HG02973 (cell line): ENCODE measurements at regions not wholly inside any gene's neighbourhood (a gene's known extent, or its start where the extent isn't known, plus 50 kb on each side); places are given as distances from the start of the nearest gene placed in this dataset.

Experiments used
- ATAC-seq: cut with Tn5 transposase; IDR thresholded peaks from one replicate; pipeline ENCODE4 v1.9.1; 2021; ENCODE audit warnings: moderate library complexity; ENCODE audit not compliant: unreplicated experiment

DNA sequence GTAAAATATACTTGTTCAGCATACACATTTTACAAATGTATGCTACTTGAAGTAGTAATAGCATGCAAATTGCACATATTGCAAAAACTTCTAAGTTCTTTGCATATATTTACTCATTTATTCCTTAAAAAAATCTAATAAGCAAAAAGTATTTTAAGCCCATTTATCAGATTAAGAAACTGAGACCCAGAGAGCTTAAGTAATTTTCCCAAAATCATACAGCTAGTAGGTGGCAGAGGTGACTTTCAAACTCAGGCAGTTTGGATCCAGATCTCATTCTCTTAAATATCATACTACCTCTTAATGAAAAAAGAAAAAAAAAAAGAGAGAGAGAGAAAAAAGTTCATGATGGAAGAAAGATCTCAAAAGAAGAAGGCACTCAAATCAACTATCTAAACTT, 157.9 kb downstream of the RPS12 start:
- ATAC-seq: no peak

DNA sequence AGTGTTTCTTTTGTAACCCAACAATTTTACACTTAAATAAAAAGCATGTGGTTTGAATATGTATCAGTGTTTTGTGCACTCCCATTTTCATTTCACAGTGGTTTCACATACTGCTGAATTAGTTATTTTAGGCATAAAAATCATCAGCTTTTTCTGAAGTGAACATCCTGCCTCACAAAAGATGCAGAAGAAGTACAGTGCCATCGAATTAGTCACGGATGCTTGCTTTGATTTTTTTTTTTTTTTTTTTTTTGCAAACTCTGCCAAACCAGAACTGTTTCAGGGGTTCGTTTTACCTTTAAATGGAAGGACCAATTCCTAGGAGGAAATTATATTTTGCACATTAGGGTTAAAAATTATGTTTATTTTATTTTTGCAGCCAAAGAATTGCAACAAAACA, 158.6 kb downstream of the RPS12 start:
- ATAC-seq: no peak

DNA sequence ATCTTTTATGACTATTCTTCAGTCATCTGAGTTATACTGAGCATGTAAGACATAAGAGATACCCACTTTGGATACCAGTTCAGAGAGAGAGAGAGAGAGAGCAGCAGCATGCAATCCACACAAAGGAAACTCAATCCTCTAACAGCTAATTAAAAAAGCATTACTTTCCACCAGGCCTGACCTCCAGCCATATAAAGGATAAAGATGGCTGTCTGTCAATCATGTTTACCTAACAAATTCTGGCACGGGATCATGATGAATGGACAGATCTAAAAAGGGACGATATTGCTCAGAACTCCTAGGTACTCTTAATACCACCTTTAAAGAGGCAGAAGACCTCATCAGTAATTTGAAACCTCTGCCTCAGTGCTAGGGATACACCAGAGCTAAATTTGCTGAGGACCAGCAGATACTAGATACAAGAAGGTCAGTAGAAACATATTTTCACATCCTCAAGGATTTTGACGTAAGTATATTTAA, 159.2 kb downstream of the RPS12 start:
- ATAC-seq: no peak

DNA sequence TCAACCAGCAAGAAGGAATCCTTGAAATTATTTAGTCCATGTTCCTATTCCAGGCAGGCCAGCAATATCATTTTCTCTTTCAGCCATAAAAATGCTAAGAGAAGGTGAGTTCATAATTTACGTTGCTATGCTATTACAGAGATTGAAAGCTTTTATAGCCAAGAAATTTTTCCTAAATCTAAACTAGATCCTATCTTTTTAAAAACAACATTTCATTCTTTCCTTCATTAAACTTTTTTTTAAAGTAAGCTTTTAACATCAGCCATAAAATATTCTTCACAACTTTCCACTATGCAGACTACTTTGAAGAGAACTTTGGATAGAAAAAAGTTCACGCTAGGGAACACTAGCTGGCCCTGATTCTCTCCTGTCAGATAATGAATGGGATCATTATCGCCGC, 159.8 kb downstream of the RPS12 start:
- ATAC-seq: no peak

DNA sequence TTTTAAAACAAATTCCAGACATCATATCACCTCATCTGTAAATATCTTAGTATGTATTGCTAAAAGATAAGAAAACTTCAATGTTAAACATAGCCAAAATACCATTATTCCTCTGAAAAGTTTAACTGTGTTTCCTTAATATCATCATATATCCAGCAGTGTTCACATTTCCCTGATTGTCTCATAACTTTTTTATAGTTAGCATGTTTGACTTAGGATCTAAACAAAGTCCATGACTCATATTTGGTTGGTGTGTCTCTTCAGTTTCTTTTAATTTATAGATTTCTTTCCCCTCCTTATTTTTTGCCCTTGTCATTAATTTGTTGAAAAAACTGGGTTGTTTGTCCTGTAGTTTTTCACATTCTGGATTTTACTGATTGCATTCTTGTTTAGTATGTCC, 163.0 kb downstream of the RPS12 start:
- no peak for ATAC-seq

DNA sequence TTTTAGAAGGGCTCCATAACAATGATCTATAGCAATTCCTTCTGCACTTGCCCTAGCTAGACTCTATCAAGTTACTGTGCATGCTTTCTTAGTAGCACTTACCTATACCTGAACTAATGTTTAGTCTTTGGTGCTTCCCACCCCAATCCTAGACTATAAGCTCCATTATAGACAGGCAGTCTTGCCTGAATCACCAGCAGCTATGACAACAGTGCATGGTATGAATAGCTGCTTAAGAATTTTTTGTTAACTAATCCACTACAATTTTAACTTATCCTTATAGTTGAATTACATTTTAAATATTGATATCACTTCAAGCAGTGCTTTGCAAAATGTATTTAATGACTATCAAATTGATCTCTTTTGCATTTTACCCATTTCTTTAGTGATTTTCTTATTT, 164.3 kb downstream of the RPS12 start:
- no peak for ATAC-seq

DNA sequence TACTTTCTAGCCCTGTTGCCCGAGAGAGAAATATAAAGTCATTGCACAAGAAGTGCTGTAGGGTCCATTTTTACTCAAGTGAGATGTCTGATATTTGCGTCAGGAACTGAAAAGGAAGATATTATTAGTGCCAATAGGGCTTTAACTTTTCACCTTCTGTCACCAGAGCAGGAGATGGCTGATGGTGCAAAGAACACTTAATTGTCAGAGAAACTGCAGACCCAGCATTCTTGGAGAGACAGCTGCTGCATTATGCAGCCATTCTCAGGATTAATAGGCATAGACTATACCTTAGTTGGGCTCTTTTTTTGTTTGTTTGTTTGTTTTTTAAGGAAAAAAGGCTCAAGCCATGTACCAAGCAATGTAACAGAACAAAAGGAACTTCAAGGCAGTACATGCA, 179.4 kb downstream of the RPS12 start:
- ATAC-seq: no peak

DNA sequence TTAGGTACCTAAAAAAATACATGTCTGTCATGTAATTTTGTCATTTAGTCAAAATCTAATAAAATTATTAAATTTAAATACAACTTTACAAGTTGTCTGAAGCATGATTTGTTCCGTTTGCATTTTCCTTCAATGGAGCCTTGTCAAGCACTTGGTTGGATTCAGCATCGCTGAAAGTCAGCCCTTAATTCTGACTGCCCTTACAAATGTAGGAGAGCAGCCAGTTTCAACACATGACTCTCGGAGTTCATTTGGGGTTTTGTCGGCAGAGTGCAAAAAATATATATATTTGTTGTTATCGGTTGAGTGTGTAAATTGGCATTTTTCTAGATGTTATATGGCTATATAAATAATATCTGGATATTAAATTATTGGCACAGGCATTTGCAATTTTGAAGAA, 180.6 kb downstream of the RPS12 start:
- no peak for ATAC-seq

DNA sequence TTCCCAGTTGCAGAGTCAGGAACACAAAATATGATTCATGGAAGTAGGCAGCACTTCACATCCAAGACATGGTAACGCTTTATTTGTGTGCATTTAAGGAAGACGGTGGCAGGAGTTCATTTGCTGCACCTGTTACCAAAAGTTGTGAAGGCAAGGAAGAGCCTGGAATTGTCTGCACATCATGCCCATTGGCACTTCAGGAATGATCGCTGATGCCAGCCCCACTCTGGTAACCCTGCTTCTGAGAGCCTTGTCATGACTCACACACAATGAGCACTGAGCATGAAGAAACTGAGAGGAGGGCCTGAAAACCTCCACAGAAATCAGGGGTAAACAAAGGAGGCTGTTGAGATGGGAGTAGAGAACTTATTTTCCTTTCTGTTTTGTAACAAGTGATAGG, 181.1 kb downstream of the RPS12 start:
- no peak for ATAC-seq

DNA sequence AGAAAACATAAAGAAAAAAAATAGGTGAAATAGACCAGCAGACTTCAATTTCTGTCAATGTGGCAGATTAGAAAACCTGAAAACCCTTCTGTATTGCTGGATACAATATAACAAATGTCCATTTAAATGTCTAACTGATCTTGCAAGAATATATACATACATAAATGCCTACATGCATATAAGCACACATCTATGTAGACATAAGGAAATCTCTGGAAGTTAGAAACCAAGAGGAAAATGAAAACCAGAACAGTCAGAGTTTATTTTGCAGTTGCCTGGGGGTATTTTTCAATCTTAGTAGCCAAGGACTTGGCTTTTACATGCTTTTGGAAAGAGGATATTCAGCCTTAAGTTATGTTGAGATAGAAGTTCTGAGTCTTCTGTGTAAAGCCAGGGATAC, 184.0 kb downstream of the RPS12 start:
- ATAC-seq: no peak

DNA sequence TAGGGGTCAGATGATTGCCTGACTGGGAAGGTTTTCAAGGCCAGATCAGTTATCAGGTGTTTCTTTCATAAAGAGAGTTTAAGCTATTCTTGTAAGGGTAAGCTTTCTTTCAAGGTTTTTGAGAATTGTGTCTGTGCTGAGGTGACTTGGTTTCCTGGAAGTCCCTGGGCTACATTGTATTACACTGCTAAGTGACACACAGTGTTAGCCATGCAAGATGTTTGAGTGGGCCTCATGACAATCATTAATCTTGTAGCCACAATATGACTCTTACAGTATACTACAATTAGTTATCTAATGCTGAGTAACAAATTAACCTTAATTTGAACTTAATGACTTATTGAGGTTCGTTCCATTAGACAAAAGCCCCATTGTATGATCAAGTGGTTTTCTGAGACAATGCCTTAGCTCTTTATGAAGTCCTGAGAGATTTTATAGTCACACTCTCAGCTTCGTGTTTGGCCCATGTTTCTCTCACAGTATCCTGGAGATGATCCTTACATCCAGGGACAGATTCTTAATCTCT, 186.7 kb downstream of the RPS12 start:
- no peak for ATAC-seq

DNA sequence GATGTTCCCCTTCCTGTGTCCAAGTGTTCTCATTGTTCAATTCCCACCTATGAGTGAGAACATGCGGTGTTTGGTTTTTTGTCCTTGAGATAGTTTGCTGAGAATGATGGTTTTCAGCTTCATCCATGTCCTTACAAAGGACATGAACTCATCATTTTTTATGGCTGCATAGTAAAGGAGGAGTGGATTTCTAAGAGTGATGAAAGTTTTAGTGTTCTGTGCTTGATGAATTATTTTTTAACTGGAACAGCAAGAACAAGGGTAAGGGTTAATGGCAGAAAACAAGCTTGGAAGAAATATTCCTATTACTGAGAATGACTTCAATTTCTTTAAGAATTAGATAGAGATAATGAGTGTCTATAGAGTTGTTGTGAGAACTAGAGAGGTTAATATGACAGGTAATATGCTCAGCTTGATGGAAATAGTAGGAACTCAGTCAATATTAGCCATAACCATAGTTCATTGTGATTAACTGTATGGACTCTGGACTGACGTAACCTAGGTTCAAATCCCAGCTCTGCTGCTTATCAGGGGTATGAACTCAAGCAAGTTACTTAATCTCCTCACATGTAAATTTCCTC, 190.0 kb downstream of the RPS12 start:
- no peak for ATAC-seq

DNA sequence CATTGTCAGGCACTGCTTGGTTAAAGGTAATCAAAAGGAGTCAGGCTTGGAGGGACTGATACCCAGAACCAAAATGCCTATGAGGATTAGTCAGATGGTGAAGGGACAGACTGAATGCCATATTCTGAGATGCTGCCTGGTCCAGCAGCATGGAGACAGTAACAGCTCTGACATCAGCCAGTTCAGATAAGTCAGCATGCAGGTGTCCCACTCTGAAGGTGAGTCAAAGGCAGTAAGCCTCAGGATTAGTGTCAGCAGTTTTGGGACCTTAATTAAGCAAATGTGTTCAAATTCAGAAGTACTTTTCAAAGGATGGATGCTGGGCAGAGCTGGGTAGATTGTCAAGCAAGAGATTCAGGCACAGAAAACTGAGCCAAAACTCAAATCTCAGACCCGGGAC, 198.4 kb downstream of the RPS12 start:
- ATAC-seq: no peak

DNA sequence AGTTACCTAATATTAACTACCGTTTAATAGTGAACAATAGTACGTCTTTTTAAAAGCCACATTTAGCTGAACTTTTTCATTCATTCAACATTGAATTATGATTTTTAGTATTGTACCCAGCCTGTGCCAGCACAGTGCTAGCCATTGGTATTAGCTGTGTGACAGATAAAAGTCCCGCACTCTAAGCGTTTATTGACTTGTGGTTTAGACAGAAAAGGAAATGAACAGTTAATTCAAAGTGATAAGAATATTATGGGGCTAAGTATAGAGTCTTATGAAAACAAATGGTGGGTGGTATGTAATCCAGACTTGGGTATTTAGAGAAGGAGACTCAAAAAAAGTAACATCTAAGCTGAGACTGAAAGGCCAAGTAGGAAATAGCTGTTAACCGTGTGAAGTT, 202.3 kb downstream of the RPS12 start:
- ATAC-seq: no peak

DNA sequence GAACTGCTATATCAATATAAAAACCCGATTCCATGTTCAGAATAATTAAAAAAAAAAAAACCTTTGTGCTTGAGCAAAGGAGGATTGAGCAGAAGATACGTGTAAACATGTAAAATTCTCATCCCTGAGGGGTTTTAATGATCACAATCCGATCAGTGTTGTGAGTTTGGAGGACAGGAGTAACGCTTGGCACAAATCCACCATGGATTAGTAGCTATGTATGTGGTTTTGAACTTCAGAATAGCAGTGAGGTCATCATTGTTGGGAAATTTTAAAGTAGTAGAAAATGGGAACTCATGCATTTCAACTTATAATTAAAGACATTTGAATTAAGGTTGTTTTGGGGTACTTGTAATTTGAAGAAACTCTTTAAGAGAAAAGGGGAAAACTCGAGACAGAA, 203.2 kb downstream of the RPS12 start:
- no peak for ATAC-seq

DNA sequence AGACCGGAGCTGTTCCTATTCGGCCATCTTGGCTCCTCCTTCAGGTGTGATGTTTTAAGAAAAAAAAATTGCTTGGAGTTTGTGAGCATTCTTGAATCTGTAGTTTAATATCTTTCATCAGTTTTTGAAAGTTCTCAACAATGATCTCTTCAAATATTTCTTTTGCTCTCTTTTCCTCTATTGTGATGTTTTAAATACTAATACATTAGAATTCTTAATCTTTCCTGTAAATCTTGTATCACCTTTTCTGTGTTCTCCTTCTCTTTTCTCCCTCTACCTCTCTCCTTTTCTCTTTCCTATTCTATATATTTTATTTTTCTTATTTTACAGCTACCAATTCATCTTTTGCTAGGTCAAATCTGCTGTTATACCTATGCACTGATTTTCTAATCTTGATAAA, 212.3 kb downstream of the RPS12 start:
- no peak for ATAC-seq

DNA sequence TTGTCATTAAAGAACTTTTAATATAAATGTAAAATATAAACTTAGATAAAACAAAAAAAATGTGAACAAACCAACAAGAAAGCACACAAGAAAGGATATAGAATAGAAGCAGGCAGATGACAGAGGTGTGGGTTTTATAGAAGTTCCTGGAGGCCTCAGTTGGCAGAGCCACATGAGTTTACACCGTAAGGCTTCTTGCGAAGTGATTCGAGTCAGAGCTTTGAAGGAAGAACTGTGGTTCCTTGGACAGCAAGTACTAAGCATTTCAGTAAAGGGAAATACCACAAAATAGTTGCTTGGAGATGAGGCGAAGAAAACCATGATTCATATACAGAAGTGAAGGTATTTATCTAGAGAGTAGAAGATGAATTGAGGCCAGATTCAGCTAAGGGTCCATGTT, 207.9 kb upstream of the EYA4 start:
- ATAC-seq: no peak

DNA sequence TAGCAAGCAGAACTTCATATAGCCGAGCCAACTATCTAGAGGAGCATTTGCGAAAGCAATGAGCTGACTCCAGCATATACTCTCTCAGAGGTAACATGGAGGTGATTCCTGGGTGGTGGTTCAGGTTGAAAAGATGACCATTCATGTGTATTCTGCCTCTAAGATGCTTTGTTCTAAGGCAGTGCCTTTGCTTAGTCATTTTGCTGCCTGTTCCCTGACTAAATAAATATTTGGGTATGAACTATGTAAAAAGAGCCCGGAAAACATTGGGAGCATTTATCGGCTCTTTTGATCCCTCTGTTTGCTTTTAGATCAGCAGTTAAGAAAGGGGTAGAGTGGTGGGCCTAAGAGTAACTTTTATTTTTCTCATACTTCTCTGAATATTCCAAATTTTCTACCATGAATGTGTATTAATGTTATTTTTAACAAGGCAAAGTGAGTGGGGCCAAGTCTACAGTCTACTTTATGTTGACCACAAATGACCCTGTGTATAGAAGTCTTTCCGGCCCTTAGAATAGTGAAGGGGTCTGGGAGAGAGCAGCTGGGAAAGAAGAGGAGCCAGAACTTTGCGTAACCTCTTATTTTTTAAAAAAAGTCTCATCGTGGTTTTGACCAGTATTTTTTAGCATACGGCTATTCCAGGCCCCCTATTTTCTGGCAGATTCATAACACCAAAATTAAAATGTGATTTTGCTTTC, 206.5 kb upstream of the EYA4 start:
- no peak for ATAC-seq

DNA sequence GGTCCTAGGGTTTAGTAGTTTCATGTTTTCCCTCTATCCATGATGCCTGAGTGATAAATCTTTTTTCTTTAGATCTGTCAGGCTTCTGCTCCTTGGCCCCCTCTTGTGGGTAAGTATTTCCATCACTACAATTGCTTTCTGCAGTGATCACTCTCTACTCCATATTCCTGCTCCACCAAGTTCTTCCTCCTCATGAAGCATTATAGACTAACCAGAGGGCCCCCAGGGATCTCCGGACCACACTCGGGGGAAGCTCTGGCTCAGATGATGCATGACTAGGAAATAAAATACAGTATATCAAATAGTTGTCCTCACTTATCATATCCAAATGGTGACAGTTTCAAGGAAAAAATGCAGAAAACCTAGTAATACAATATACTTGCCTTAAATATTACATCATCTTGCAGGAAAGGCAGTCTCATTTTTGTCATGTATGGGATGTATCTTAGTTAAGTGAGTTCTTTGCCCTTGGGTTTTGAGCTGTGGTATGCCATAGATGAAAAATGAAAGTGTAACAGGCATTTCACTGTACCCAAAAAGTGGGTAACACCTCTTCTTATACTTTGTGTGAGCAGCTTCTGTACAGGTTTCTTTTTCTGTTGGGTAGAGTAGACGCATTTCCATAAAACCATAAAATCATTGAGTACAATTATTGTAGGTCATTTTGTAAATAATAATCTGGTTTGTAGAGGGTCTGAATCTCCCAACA, 200.9 kb upstream of the EYA4 start:
- ATAC-seq: no peak

DNA sequence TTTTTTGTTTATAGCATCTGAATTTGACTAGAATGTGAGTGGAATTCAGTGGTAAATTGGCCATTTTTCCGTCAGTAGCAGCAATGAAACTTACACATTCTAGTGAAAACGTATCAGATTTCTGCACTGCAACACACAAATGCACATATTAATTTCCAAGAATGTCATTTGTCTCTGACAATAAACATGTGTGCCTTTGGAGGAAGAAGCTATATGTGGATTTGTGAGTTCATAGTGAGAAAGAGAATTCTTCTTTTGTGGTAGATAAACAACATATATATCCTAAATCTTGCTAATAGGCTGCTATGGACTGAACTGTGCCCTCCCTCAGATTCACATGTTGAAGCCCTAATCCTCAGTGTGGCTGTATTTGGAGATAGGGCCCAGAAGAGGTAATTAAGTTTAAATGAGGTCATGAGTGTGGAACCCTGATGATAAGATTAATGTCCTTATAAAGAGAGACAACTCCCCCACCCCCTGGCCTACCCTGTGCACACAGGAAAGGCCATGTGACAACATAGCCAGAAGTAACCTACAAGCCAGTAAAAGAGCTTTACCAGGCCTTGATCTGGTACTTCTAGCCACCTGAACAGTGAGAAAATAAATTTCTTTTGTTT, 200.2 kb upstream of the EYA4 start:
- no peak for ATAC-seq

DNA sequence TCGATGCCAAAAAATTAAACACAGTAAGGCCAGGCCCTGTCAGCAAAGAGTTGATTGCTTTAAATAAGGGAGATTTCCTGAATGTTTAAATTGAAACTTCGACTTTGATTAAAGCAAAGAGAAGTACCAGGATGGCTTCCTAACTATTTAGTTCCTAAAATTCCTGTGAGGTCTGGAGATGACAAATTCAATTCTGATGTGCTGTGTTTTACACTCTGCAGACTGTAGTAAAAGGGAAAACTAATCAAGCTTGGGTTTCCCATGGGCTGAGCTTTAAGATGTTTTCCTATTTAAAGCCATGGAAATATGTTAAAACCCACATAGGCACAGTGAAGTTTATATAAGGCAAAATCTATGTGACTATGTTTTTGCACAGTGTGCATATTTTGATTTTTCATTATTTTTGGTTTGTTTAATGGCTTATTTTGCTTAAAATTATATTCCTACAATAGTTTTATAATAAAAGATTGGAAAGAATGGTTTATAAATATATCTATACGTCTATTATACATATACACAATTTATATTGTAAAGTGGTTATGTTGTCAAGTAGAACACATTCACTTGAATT, 198.5 kb upstream of the EYA4 start:
- ATAC-seq: no peak
